ENCODE measurements at regions not wholly inside any gene's neighbourhood (a gene's known extent, or its start where the extent isn't known, plus 50 kb on each side); places are given as distances from the start of the nearest gene placed in this dataset.

- no peak for TF ChIP-seq ATF2 (IDR thresholded peaks at IDR 0.05; ENCODE audit: low read length)
- no peak for TF ChIP-seq IRF5 (IDR thresholded peaks at IDR 0.05; ENCODE audit: borderline replicate concordance)
Measured at GRCh38 chr11:64430645-64431044, 71.7 kb downstream of the RPS6KA4 start (continued).

DNA sequence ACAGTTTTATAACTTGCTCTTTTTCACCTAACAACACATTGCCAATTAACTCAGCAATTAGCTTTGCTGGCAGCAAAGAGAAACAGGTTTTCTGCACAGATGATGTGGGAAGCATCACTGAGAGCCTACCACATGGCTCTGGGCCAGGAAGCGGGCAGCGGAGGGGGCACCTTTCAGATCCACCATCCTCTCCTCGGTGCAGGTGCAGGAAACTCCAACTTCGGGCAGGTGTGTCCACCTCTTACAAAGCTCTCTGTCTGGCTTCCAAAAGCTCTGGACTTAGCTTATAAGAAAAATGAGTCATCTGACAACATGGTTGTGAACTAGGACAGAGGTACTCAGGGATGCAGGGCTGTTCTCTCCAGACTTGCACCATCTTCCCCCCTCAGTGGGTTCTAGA is 77.0 kb downstream of the RPS6KA4 start:
- Histone ChIP-seq H3K27ac (ENCODE audit: control insufficient read depth, insufficient read depth) (no peak overlapping the region), H2AFZ (ENCODE audit: control insufficient read depth, low read depth, low read length) (no peak overlapping the region), H3K79me2 (ENCODE audit: control insufficient read depth, insufficient read depth, low read length) (no peaks in the 10 kb centered on the region), H3K9ac (ENCODE audit: control insufficient read depth, insufficient read depth, low read length) (no peak overlapping the region), H3K4me1 (ENCODE audit: control insufficient read depth, insufficient read depth, low read length) (no peaks in the 10 kb centered on the region), H4K20me1 (ENCODE audit: control insufficient read depth, insufficient read depth) (no peaks in the 10 kb centered on the region), H3K4me2 (ENCODE audit: control insufficient read depth, insufficient read depth) (no peak overlapping the region), H3K4me3 (no peak overlapping the region), H3K27me3 (replicated peaks in 1 of 2; ENCODE audit: control insufficient read depth in 2 of 2, insufficient read depth in 2 of 2, low read length in 1 of 2) (peaks cover 0 to 1% of the 10 kb centered on the region in 2 experiments; a peak in 3 of 4 replicates), H3K36me3 (ENCODE audit: control insufficient read depth in 2 of 2, insufficient read depth in 2 of 2, low read length in 1 of 2) (no peaks in the 10 kb centered on the region), H3K9me3 (replicated peaks; ENCODE audit: control insufficient read depth, insufficient read depth, low read length) (no peaks in the 10 kb centered on the region; the same call in 2 of the 3 replicates)
- ChIA-PET SMC1A (ENCODE audit: uncharacterized antibody, unreplicated experiment) (no interaction called here), CTCF (interaction anchor here (2.5 kb wide), 1 partner anchor 13 kb away, joined by 9 read pairs; no protein-coding TSS in a partner anchor), POLR2A (interaction anchor here (0.6 kb wide), 1 partner anchor 71 kb away, joined by 4 read pairs; no protein-coding TSS in a partner anchor), RAD21 (ENCODE audit: unreplicated experiment) (no interaction called here)
- in situ Hi-C loops (cut with MboI) (no loop called here), intact Hi-C loops (cut with micrococcal nuclease; ENCODE audit: unreplicated experiment) (no loop called here)
- no peak for TF ChIP-seq SP1 (IDR thresholded peaks at IDR 0.05; ENCODE audit: low read depth, low read length)
- no peak for TF ChIP-seq SUPT20H (IDR thresholded peaks at IDR 0.05; ENCODE audit: borderline replicate concordance, control insufficient read depth, low read depth, low read length)
- TF ChIP-seq BHLHE40 (IDR thresholded peaks at IDR 0.05; ENCODE audit: borderline replicate concordance in 1 of 2, low read depth in 2 of 2, low read length in 1 of 2), result no peak
- WGBS (ENCODE audit: insufficient coverage, insufficient replicate concordance, low lambda C conversion rate, missing lambda C conversion rate), result 5% methylated on average over 4 of the region's 4 CpGs
- FAIRE-seq (no peak), DNase-seq (ENCODE audit: low read depth, low spot score) (no peak), ATAC-seq (no peak)
- BruUV-seq (replicated peaks), result no TSS peak

Data from GM12878 (cell line).